Hindlimb muscle (tissue), 1 donor: ENCODE measurements at regions not wholly inside any gene's neighbourhood (a gene's known extent, or its start where the extent isn't known, plus 50 kb on each side); places are given as distances from the start of the nearest gene placed in this dataset.
A peak's percentile ranks its signal among the peaks of the same experiment; 100 is the strongest.

Experiments used
- DNase-seq: peaks from one replicate; pipeline ENCODE4 v3.0.0-alpha.2; 2013

DNA sequence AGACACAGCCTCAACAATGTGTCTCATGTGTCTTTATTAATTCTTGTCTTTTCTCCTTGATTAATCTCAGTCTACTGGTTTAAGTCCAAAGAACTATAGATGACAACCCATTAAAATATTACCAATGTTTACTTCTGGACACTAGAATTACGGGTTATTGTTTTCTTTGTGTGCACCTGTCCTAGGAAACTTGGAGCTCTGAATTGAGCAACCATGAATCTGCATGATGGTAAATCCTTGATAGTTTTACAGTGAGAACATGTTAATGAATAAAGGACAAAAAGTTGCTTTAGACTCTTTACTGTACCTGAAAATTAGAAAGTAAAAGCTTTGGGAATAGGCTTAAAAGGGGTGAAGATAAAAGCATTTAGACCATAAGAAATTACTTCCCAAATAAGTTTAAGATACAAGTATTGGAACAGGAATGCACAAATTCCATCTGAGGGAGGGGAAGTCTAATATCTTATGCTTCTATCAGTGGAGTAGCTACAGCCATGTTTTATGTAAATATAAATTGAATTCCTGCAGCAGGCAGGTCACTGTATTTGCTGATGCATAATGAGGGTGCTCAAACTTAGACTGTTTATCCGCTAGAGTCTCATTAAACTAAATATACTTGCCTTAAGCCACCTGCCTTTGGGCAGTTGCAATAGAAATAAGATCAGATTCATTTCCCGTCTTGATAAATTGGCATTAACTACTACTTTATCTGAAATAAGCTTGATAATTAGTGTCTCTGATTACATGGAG lies 603.7 kb upstream of the GCFC2 start:
- DNase-seq = no peak

DNA sequence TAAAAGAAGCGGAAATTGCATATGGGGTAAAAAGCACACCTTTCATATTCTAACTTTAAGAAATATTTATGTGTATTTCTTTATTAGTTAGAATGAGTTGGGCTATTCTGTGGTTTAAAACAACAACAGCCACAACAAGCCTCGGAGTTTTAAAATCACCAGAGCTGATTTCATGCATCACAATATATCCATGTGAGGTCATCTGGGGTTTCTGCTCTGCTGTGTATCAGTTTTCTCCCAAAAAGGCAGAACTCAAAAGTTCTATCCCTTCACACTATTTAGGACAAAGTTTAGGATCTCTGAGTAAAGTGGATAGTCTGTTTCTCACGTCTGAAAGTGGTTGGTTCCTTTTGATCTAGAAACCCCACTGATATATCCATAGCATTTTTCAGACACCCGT lies 601.5 kb upstream of the GCFC2 start:
- no peak for DNase-seq

DNA sequence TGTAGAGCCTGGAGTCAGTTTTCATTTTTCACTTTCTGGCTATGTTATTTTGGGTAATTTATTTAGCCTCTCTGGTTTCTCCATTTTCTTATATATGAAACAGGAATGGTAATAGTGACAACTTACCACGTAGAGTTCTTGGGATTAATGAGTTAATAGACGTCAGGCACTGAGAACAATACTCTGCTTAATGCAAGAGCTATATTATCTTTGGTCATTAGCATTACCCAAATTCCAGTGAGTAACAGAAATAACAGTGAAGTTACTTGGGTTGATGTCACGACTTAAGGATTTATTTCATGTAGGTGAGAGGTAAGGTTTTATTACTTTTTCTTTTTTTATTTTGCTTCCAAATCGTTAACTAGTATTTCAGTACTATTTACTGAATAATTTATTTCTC lies 601.0 kb upstream of the GCFC2 start:
- no peak for DNase-seq

- DNase-seq = peak; percentile 57
Observed at GRCh38 chr2:76310894-76311633, 600.3 kb upstream of the GCFC2 start.

DNA sequence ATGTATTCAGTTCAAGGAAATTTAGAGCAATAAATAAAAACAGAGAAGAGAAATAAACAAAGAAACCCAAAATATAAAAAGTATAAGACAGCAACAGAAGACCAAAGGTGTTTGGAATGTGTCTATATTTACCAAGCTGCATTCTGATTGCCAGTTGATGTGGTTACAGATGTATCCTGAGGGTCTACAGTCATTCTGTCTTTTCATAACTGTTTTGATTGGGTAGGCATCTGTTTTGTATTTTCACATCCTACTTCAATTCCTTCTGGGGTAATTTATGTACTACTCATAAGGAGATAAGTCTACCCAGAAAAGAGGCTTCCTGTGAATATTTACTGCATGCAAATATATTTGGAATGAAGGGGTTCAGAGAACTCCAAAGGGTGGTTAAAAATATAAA lies 596.8 kb upstream of the GCFC2 start:
- DNase-seq = no peak

DNA sequence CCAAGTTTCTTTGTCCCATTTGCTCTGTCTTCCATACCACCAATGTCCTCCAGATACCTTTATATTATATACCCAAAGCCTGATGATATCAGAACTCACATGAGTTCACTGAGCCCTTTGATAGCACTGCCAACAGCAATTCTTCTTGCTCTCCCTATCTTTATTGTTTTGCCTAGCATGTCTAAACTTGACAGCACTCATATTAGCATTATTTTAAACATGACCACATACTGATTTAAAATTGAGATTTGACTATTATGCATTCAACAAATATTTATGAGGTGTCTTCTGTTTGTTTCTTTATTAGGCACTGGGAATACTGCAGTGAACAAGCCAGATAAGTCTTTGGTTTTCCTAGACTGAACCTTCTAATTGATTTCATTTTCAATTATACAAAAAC lies 587.3 kb upstream of the GCFC2 start:
- no peak for DNase-seq

GRCh38 chr2:76296438-76296837 lies 585.7 kb upstream of the GCFC2 start:
- no peak for DNase-seq

GRCh38 chr2:76295762-76296161 lies 585.0 kb upstream of the GCFC2 start:
- DNase-seq = no peak

- DNase-seq = no peak
Observed at GRCh38 chr2:76288598-76288997, 577.9 kb upstream of the GCFC2 start.

DNA sequence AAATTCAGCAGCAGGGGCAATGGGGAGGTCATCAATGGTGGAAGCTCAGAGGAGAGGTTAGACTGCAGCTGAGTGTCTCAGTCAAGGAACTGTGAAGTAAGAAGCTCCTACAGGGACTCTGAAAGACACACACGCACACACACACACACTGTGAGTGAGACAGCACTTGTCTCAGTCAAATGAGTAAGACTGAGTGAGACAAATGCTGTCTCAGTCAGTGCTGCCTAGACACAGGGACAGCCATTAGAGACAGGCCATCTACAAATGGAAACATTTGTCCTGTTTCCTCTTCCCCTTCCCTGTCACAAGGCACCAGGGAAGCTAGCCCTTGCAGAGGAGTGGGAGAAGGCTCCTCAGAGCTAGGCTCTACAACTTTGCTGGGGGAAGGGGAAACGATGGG lies 577.4 kb upstream of the GCFC2 start:
- DNase-seq = no peak

GRCh38 chr2:76283350-76283749 lies 572.6 kb upstream of the GCFC2 start:
- DNase-seq = no peak

DNA sequence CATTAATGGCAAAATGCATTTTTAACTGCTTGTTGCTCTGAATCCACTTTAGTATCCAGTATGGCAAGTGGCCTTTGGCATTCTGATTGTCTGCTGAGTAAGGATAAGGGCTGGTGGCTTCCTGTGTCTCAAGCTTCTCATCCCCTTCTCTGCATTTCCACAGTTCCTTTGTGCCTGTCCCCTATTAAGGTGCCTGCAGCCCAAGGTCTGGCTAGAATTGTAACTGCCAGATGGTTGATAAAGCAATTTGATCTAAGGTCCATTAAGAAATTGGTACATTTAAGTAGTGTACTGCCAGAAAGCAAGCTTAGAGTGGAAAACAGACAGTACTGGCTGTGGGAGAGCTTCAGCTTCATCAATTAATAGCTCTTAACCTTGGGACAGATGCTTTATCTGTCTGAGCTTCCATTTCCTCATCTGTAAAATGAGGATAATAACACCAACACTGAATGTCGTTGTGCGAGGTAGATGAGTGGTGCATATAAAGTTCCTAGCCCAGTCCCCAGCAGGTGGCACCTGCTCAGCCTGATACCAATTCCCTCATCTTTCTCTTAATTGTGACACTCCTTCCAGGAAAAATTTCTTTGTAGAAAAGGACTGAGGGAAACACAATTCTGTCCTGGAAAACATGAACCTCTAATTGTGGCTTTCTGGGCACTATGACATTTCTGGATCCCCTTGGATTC lies 570.6 kb upstream of the GCFC2 start:
- DNase-seq = no peak

GRCh38 chr2:76280686-76281085 lies 570.0 kb upstream of the GCFC2 start:
- no peak for DNase-seq

DNA sequence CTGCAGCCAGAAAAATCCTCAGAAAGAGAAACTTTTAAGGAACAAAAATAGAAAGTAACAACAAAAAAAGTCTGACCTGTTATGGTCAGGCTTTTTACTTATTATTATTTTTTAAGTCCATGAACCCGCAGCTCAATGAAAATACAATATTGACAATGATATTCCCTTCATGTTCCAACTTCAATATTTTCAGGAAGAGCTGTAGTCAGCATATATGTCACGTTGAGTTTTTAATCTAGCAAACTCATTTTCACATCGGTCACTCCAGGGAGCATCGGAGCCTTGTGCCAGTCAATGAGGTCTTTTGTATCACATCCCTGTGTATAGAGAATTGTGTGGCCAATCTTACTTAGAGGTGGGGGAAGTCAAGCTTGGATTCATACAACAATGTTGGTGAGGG lies 568.4 kb upstream of the GCFC2 start:
- DNase-seq = no peak

- DNase-seq = no peak
Observed at GRCh38 chr2:76275788-76276187, 565.1 kb upstream of the GCFC2 start.

DNA sequence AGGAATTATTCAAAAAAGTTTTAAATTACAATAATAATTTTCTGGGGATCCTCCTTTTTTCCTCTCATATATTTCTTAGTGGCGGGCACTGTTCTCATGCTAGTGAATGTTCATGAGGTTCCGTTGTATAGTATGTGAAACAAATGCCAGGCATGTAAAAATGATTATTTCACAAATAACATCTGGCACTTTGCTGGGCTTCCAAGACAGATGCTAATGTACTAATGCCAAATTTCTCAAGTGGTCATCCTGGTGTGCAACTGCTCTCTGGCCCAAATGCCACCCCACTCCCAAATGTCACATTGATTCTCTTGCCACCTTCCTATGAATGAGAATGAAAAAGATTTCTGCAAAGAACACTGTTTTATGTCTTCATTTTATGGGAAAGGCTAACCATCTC lies 564.0 kb upstream of the GCFC2 start:
- no peak for DNase-seq

DNA sequence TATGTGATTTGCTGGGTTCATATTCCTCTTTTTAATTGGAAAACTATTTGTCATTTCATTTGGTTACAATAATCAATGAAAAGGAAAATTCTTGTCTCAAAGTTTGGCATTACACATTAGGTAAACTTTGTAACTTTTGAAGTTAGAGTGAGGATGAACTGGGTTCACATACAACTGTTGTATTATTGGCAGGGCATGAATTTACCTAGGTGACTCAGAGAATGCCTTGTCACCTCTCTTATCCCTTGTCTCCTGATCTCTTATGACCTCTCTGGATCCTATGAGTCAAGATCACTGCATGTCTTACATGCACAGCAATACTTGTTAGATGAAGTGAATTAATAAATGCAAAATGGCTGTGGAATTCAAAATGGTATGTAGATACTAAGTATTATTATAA lies 563.4 kb upstream of the GCFC2 start:
- no peak for DNase-seq

- DNase-seq = no peak
Observed at GRCh38 chr2:76270096-76270710, 559.5 kb upstream of the GCFC2 start.

DNA sequence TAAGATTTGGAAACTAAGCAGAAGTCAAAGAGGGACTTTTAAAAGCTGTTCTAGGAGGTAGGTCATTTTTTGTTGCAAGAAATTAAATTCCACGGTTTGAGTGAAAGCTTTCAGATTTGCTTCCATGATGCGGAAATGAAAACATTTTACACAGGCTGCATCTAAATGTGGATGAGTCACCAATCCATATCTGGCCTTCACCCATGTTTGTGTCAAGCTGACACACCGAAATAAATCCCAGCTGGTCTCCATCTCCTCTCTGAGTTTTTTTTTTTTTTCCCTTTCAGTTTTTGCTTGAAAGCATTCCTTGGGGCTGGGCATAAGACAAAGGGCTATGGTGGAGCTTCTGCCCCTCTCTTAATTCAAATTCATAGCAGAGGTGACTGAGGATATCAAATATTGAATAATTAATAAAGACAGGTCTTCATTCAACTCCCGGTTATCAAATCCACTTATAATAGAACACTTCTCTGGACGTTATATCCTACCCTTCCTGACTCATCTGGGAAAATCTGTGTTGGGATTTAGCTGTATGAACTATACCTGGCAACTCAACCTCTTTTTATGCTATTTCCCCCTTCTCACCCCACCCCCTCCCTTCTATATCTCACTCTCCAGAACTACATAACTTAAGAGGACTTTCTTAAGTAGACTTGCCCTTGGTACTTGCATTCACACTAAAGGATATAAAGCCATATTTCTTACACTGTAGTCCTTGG lies 558.3 kb upstream of the GCFC2 start:
- DNase-seq = no peak

DNA sequence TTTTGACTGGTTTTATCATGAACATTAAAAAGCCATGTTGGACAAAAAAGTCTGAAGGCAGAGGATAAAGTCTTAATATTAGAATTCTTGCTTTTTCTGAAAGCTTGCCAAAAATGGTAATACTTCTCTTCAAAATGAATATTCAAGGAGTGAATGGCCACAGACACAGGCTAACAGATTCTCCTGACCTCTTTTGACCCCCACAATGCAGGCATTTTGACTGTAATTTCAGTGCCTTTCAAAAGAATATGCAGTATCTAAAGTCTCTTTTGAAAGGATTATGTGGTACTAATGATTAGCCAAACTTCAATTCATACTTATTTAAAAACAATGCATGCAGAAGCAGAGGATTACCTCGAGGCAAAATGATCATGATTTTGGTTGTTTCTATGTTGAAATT lies 557.8 kb upstream of the GCFC2 start:
- DNase-seq = no peak

GRCh38 chr2:76257802-76258201 lies 547.1 kb upstream of the GCFC2 start:
- DNase-seq = no peak

DNA sequence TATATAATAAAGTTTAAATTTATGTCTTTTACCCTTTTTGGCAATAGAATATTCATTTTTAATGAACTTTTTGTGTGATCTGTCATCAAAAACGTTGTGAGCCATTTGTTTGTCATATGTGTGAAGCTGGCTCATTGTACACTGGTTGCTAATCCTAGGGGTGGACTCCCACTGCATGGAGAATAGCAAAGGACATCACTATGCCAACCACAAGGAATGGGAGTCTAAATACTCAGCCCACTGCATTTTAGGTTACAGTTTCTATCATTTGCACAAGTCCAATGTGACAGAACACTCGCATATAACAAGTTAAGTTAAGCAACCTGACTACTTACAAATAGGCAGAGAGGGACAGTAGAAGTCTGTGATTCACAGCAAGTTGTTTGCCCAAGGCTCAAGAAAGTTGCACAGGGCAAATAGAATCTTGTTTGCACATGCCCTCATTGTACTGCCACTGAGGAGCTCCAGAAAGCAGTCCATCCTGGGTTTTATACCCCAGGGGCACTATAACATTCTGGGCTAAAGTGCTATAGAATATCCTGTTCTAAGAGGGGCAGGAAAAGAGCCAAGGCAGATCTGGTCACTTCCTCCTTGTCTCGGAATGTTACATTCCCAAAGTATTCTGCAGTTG lies 545.9 kb upstream of the GCFC2 start:
- no peak for DNase-seq
